GM18511 (cell line): ENCODE measurements at regions not wholly inside any gene's neighbourhood (a gene's known extent, or its start where the extent isn't known, plus 50 kb on each side); places are given as distances from the start of the nearest gene placed in this dataset.

Source experiments
- ATAC-seq: cut with Tn5 transposase; IDR thresholded peaks from one replicate; pipeline ENCODE4 v1.9.1; 2021; ENCODE audit warnings: mild to moderate bottlenecking, moderate library complexity; ENCODE audit not compliant: unreplicated experiment

DNA sequence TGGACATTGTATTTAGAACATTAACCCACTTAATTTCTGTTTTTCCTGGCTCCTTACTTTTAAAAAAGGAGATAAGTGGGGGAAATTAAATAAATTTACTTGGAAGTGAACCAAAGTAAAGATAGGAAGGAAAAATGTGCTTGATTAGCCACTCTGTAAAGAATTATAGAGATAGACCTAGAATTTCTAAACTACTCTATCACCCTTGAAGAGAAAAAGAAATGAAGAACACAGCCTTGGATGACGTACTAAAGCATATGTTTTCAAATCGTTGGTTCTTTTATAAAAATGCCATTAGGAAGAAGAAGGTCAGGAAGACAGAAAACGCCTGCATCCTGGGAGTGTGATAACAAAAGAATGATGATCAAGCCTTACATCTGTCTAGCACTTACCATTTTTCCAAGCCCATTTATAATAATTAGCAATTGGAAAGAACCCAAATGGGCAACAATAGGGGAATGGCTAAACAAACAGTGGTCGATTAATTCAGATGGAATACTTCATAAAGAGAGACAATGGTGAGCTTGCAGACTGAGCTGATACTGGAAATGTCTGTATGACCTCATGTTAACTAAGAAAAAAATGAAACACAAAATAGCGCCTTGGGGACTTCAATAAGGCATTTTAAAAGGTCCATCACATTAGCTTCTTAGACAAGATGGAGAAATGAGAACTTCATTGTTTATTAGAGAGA, 81.0 kb upstream of the LRRC55 start:
- no peak for ATAC-seq

DNA sequence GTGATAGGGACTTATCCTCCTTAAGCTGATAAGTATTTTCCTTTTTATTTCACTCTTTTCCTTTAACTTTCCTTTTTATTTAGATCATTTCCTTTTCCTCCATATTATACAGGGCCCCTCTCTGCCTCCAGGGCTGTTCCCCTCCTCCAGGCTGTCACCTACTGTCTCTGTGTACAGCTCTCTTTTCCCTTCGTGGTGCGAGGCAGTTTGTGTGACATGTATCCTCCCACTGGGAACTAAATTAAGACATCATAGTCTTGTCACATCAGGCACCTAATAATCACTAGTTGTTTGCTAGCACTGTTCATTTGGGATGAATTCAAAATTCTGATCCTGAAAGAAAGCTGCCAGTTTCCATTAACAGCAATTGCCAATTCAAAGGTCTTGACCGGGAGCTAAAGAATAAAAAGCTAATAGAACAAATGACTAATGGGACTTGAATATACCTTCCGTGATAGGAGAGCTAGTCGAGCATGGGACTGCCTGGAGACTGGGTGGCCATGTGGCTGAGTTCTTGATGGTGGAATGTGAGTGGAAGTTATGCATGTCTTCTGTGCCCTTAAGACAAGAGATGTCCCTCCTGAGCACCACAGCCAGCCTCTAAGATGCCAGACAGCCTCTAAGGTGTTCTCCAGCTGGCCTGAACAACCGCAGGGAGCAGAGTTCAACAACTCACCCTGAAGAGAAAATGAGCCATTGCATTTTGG, 77.7 kb upstream of the LRRC55 start:
- ATAC-seq, result no peak

DNA sequence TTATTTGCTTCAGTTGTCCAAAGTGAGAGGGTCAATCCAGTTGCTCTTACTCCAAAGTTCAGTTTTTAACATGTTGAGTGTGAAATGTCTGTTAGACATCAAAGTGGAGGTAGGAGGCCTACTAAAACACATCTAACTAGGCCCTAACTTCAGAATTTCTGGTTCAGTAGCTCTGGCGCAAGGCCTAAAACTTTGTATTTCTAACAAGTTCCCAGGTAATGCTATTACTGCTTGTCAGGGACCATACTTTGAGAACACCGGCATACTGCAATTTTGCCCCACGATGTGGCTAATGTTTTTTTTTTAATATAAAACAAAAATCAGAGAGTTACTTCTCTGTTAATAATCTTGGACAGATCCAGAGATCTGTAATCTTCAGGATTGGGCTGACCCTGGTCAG, 72.4 kb upstream of the LRRC55 start:
- ATAC-seq, result no peak

DNA sequence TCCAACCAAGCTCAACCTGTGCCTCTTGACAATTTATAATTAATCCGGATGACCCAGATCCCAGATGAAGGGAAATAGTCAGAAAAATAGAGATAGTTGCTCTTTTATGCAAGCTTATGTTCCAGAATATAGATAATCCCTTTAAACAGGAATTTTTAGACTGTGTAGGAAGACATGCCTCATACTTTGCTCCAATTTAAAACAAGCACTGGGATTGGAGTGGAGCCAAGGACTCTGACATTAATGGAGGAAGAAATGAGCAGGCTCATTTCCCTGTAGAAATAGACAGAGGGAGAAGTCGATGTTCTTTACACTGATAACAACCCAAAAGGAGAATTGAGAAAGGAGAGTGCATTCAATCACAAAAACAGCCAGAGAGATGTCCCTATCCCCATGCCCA, 70.1 kb upstream of the LRRC55 start:
- ATAC-seq, result no peak

DNA sequence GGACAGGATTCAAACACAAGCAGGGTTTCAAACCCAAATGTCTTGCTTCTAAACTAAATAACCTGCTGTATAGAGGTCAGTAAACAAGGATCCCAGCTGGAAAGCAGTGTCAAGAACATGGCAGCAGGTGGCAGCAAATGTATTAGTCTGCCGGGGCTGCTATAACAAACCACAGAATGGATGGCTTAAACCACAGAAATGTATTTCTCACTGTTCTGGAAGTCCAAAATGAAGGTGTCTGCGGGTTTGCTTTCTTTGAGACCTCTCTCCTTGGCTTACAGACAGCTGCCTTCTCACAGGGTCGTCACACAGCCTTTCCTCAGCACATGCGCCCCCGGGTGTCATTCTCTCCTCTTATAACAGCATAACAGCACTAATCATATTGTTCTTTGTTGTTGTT, 65.1 kb upstream of the LRRC55 start:
- peak; percentile 78 for ATAC-seq

DNA sequence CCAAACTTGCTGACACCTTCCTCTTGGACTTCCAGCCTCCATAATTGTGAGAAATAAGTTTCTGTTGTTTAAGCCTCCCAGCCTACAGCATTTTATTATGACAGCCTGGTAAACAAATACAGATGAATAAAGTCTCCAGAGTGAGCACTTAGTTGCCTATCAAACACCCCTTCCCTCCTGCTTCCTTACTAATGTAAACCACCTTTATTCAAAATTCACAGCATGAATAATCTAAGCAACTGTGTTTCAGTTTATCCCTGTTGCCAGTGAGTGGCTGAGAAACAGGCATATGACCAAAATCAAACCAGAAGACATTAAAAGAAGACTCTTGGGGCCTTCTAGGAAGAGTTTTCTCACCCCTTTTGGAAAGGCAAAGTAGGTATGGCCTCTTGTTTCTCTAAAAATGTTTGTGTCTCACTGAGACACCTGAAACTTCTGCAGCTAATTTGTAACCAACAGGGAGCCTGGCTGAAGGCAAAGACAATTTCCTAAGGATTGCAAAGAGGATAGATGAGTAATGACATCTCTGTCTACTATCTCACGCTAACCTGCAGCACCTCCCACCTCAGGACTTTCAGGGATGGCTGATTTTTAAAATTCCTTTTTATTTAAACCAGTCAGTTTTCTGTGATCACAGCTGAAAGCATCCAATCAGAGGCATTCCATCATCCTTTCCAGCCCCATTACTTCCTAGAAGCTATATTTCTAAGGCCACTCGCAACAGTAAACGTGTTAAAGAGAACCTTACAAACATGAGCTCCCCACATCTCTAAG, 61.4 kb upstream of the LRRC55 start:
- no peak for ATAC-seq

DNA sequence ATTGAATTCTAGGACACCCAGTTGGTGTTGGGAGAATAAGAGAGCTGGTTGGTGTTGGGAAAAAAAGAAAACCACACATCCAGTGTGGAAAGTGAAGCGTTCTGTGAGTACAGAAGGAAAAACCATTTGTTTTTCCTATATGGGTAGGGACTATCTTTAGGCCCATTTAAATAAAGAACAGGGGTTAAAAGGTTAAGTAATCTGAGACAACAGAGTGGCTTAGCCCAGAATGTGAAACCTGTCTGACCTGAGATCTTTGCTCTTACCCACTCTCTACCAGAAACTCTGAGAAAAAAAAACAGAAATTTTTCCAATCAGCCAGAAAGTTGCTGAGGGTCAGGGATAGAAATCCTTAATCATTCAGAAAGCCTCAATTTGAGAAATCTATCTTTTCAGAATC, 59.8 kb upstream of the LRRC55 start:
- no peak for ATAC-seq

DNA sequence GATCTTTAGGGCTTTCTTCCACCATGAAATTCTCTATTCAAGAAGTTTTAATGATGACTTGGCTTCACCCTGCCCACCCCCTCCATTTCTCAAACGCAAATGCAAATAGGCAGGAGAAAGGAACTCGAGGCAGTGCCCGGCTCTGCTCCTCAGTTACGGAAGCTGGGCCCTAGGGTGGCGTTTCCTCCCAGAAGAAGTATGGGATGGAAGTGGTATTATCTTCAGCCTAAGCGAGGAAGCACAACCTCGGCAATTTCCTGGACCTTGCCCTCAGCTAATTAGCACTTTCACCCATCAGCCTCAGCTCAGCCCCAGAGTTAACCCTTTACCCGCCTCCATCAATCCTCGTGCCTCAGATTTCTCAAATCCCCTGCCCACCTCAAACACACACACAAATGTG, 58.2 kb upstream of the LRRC55 start:
- no peak for ATAC-seq

DNA sequence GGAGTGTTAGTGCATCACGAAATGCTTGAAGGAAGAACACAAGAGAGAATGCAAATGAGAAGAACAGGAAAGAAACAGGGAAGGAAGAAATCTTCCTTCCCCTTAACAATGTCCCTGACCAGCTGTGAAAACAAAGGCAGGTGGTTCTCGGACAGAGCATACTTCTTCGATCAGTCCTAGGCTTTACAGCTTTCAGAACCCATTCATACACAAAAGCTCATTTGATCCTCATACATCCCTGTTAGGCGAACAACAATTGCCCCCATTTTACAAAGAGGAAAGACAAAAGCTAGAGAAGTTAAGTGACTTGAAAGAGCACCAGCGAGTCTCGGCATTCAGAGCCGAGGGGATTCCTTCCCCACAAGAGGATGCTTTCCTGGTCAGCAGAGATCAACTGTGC, 57.2 kb upstream of the LRRC55 start:
- ATAC-seq, result no peak

DNA sequence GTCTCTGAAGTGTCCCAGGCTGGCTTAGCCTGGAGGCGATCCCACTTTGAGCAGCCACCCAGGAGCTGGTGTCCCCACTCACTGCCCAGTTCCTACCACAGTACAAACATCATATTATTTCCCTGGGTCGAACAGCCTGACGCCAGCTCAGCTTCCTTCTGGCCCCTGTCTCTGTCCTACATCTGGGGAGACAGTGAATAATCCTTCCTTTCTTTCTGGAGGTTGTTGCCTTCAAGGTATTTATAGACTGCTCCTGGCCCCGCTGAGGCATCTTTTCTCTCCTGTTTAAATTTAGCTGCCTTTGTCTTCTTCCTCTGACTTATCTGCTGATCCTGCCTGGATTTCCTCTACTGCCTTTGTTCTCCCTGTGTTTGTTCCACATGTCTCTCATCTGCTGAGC, 56.8 kb upstream of the LRRC55 start:
- ATAC-seq, result no peak

DNA sequence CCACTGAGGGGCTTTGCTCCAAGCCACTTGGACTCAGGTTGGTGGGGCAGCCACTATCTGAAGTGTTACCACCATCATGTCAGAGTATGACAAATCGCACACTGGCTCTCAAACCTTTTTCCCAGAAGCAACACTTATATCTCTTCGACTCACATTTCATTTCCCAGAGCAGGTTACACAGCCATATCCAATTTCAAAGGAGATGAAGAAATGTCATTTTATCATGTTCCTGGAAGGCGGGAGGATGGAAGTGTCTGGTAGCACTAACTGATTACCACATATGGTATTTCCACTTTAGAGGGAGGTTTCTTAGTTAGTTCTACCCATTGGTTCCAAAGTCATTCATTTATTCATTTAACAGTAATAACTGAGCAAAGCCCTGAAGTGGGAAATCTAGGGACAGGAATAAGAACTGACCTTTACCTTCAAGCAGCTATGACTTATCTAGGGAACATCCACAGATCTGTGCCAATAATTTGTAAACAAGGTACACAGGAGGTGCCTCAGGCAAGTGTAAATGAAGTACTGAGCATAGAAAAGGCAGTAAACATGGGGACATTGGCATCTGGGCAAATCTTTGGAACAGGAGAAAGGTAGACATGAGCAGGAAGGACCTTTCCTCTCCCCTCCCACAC, 54.9 kb upstream of the LRRC55 start:
- no peak for ATAC-seq

DNA sequence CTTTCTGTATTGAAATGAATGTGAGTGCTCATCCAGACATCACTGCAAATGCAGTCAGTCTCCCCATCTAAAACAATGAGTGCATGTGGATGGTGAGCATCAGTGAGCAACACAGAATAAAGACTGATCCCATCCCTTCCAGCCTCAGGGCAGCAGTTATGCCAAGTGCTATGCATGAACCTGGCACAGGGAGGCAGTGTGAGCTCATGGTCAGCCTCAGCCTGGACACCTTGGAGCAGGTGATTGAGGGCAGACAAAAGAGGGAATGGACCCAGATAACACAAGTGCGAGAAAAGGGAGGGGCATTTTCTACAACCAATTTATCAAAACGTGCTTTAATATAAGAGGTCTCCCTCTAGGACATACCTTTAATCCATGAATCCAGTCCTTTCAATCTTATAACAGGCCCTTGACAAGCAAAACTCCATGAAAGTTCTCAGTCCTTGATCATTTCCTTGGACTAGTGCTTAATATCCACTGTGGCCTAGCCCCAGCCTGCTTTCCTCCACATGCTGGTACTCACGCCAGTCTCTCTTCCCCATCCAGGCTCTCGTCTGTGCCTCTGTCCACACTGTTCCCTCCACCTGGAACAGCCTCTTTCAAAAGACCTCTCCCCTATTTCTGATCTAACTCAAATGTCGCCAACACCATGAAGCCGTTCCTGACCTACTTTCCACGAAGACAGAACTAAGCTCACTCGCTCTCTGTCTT, 50.5 kb upstream of the LRRC55 start:
- ATAC-seq, result no peak
